Kidney (tissue), 13 donors: ENCODE measurements at regions not wholly inside any gene's neighbourhood (a gene's known extent, or its start where the extent isn't known, plus 50 kb on each side); places are given as distances from the start of the nearest gene placed in this dataset.
A peak's percentile ranks its signal among the peaks of the same experiment; 100 is the strongest.
"Not testable (repeated sequence)": the region's sequence is repeated elsewhere in the genome, so short reads cannot be mapped to it uniquely, and the experiment has no call there.

Experiments used
- DNase-seq, 5 donors: peaks; one replicate each; pipeline ENCODE4 v3.0.0-alpha.2; 2013 to 2020
- FAIRE-seq: peaks from 2 replicates; lab custom pipeline; 2012; peaks lifted over from hg19 to GRCh38; lab: Jason Lieb, UNC
- H3K27ac ChIP-seq, 2 donors: one replicate each; pipeline ENCODE4 v1.7.0; 2013; ENCODE audit warnings: low read depth in 2 of 2, low read length in 2 of 2, inconsistent platforms in 1 of 2
- H3K27me3 ChIP-seq: one replicate; pipeline ENCODE4 v1.7.1; 2013; ENCODE audit warnings: low read length, inconsistent platforms; ENCODE audit not compliant: control insufficient read depth, insufficient read depth
- H3K36me3 ChIP-seq, 3 donors: one replicate each; pipeline versions ENCODE4 v1.7.0 to v1.7.1; 2013; ENCODE audit warnings: low read length in 3 of 3, control low read depth in 1 of 3, inconsistent platforms in 1 of 3; ENCODE audit not compliant: insufficient read depth in 3 of 3, control insufficient read depth in 2 of 3
- H3K4me1 ChIP-seq, 3 donors: one replicate each; pipeline versions ENCODE4 v1.7.0 to v1.7.1; 2013; ENCODE audit warnings: low read length in 3 of 3, inconsistent platforms in 1 of 3, low read depth in 1 of 3; ENCODE audit not compliant: control insufficient read depth in 2 of 3, insufficient read depth in 2 of 3
- H3K4me3 ChIP-seq, 3 donors: one replicate each; pipeline versions ENCODE4 v1.7.0 to v1.8.1; 2013; ENCODE audit warnings: low read length in 3 of 3, control low read depth in 1 of 3, inconsistent platforms in 1 of 3
- H3K9ac ChIP-seq, 3 donors: one replicate each; pipeline versions ENCODE4 v1.7.0 to v1.7.1; 2013; ENCODE audit warnings: low read length in 3 of 3, control low read depth in 1 of 3, inconsistent platforms in 1 of 3
- H3K9me3 ChIP-seq, 3 donors: one replicate each; pipeline versions ENCODE4 v1.7.0 to v1.7.1; 2013; ENCODE audit warnings: low read length in 3 of 3, control low read depth in 1 of 3, inconsistent platforms in 1 of 3; ENCODE audit not compliant: control insufficient read depth in 2 of 3, insufficient read depth in 1 of 3
- CTCF ChIP-seq: IDR thresholded peaks from 3 replicates; pipeline ENCODE4 v1.5.1; 2012; ENCODE audit warnings: mild to moderate bottlenecking, moderate library complexity, borderline replicate concordance; ENCODE audit not compliant: insufficient read depth; ENCODE audit errors: extremely low read depth
- intact Hi-C: fragments of 100-400 bp; cut with DNase I; formaldehyde crosslinking; loops from one replicate; pipeline ENCODE4 v1.11.1; 2022
- donor health status: control.
- donor health status: control.
- donor health status: control.
- donor health status: control.
- donor health status: control.
- donor health status: DM: yes; HTN: yes; CAD: no.
- donor health status: Normal renal cell carcinoma (clear cell type).

GRCh38 chr10:44280226-44281014, 104.5 kb downstream of the CXCL12 start:
- FAIRE-seq: no peak
- intact Hi-C loops: no loop called here
- Histone ChIP-seq H3K27ac (no peak overlapping the region), H3K36me3 (no peaks in the 10 kb centered on the region), H3K9me3 (no peaks in the 10 kb centered on the region), H3K4me3 (no peak overlapping the region), H3K4me1 (no peaks in the 10 kb centered on the region), H3K9ac (no peak overlapping the region), H3K27me3 (no peaks in the 10 kb centered on the region)
- TF ChIP-seq CTCF: no peak
- no peak for DNase-seq

DNA sequence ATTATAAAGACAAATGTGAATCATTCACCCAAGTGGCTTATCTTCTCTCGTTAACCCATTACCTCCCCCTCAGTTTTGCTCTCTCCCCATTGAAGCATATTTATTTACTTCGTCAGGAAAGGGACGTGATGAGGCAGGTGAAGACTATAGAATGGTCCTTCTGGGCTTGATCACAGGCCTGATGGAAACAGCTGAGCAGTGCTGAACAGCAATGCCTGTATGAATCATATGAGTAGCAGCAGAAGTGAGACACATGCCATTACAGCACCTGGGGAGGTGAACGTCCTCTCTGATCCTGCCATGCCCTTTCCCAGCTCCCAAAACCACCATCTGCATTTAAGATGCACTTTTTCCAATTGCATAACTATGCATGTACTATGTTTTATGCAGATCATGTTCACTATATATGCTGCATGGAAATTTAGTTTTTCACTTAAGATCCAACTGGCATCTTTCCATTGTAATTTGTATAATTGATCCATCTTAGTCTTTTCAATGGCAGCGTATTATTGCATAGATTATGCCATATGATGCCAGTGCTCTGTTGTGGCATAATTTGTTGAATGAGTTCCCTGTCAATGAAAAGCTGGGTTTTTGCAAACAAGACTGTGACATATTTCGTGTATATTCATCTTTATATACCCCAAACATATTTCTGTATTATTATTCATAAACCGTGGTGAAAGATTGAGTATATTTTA, 105.3 kb downstream of the CXCL12 start:
- Histone ChIP-seq H3K9me3 (no peaks in the 10 kb centered on the region), H3K9ac (no peak overlapping the region), H3K4me3 (no peak overlapping the region), H3K4me1 (no peaks in the 10 kb centered on the region), H3K27ac (no peak overlapping the region), H3K27me3 (no peaks in the 10 kb centered on the region), H3K36me3 (no peaks in the 10 kb centered on the region)
- intact Hi-C loops: no loop called here
- no peak for TF ChIP-seq CTCF
- FAIRE-seq (no peak), DNase-seq (no peak)

GRCh38 chr10:44278837-44279324, 106.0 kb downstream of the CXCL12 start:
- Histone ChIP-seq H3K4me1 (no peaks in the 10 kb centered on the region), H3K9ac (no peak overlapping the region), H3K9me3 (no peaks in the 10 kb centered on the region), H3K27ac (no peak overlapping the region), H3K36me3 (no peaks in the 10 kb centered on the region), H3K27me3 (no peaks in the 10 kb centered on the region), H3K4me3 (no peak overlapping the region)
- DNase-seq (peak in 3 of 5 donors; percentile 49 to 62 (median 53)), FAIRE-seq (no peak)
- intact Hi-C loops: no loop called here
- no peak for TF ChIP-seq CTCF

DNA sequence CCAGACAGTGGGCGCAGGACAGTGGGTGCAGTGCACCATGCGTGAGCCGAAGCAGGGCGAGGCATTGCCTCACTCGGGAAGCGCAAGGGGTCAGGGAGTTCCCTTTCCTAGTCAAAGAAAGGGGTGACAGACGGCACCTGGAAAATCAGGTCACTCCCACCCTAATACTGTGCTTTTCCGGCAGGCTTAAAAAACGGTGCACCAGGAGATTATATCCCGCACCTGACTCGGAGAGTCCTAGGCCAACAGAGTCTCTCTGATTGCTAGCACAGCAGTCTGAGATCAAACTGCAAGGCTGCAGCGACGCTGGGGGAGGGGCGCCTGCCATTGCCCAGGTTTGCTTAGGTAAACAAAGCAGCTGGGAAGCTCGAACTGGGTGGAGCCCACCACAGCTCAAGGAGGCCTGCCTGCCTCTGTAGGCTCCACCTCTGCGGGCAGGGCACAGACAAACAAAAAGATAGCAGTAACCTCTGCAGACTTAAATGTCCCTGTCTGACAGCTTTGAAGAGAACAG, 116.4 kb downstream of the CXCL12 start:
- H3K4me1 ChIP-seq, H3K27me3 ChIP-seq, H3K9me3 ChIP-seq, intact Hi-C loops, H3K9ac ChIP-seq, H3K4me3 ChIP-seq, DNase-seq, H3K27ac ChIP-seq, H3K36me3 ChIP-seq, FAIRE-seq: not testable (repeated sequence)
